GM19395 (cell line): ENCODE measurements at regions not wholly inside any gene's neighbourhood (a gene's known extent, or its start where the extent isn't known, plus 50 kb on each side); places are given as distances from the start of the nearest gene placed in this dataset.
A peak's percentile ranks its signal among the peaks of the same experiment; 100 is the strongest.
"Not testable (repeated sequence)": the region's sequence is repeated elsewhere in the genome, so short reads cannot be mapped to it uniquely, and the experiment has no call there.

Experiments
- ATAC-seq: cut with Tn5 transposase; IDR thresholded peaks from one replicate; pipeline ENCODE4 v1.9.1; 2021; ENCODE audit warnings: mild to moderate bottlenecking, moderate library complexity; ENCODE audit not compliant: unreplicated experiment

DNA sequence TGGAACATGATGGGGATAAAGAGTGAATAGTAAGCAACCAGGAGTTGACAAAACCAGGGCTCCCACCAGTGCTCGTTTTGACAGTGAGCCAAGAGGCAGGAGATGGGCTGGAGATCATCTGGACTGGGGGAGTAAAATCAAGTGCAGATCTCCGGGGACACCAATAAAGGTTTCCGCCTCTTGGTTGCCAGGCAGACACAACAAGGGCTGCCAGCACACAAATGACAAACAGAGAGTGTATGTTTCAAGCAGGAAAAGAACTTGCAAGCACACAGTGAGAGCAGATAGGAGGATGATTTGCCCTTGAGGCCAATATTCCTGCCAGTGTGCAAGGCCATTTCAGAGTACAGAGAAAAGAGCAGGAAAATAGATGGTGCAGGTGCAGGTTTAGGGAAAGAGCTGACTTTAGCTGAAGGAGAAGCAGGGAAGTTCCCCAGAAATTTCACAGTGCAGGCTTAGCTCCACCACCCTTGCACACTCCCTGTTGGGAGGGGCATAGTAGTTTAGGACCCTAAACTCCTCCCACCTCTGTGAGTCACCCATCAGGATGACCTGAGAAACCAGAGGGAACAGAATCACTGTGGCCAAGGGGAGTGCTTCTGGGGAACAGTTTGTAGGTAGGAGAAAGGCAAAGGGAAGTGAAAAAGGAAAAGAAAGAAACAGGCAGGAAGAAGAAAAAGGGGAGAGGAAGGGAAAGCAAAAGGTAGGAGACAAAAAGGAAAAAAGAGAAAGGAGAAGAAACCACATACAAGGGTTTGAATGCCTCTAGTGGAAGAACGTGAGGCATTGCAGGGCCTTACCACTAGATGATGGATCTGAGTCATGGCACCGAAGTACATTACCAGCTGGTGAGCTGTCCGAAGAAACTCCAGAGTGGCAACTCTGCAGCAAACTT, 404.4 kb downstream of the SLC6A15 start:
- peak; percentile 56 for ATAC-seq

DNA sequence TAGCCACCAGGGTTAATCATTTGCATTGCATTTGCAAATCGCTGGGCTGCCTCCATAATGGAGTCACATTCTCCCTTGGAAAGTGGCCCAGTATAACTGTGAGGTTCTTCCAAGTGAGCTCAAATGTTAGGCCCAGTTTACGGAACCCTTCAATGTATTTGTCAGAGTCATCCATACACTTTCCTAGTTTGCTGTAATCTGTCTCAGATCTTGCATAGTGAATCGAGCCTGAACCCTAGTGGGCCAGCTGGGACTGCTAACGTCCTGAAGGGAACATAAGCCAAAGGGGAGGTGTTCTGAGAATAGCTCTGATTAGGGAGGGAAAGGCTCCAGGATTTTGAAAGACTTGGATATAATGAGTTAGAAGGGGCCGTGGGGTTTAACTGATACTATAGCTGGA, 406.3 kb downstream of the SLC6A15 start:
- ATAC-seq = no peak

DNA sequence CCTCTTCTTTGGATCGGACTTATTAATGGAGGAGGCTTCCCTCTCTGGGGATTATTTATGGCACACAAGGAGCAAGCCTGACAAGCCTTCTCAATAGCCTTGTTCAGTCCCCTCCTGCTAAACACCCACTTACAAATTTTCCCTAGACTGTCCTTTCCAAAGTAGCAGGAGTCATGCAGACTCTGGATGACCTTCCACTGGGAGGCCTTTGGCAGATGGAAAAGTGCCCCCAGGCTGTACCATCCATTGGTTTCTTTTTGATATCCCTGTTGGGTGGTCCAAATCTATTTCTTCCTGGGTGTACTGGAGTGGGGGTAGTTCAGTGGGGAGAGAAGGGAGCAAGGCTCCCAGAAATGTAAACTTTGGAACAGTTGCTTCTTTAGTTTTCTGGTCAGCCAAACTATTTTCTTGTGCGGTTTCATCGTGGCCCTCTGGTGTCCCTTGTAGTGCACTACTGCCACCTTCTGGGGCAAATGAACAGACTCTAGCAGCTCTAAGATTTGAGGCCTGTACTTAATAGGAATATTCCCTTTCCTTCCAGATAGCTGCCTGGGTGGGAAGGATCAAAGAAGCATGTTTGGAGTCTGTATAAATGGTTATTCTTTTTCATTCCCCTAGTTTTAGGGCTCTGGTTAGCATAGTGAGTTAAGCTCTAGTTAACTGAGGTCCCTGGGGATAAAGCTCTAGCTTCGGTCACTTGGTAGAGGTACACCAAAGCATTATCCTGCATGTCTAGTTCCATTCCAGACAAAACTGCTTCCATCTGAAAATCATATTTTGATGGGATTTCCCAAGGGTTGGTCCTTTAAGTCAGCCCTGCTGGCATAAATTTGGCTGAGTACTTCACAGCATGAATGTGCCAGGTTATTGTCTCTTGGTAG, 409.5 kb downstream of the SLC6A15 start:
- ATAC-seq = peak; percentile 79

DNA sequence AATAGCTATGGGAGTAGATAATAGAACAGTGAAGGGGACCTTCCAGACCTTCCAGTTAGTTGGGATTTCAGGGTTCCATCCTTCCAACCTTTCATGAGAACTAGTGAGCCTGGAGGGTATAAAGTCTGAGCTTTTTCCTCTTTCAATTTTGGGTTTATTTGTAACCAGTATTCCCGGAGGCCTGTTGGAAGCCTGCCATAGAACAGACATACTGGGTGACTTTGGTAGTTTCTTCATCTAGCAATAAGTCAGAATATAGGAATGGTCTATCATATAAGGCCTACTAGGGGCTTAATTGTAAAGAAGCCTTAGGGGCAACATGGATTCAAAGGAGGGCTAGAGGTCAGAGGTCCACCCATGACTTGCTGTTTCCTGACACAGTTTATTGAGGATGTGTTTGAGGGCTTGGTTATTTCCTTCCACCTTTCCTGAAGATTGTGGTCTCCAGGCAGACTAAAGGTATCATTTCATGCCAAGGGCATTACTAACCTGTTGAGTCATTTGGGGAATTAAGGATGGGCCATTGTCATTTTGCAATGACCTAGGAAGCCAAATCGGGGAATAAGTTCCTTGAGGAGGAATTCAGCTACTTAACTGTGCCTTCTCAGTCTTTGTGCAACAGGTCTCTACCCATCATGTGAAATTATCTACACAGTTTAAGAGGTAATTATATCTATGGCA, 410.3 kb downstream of the SLC6A15 start:
- no peak for ATAC-seq

DNA sequence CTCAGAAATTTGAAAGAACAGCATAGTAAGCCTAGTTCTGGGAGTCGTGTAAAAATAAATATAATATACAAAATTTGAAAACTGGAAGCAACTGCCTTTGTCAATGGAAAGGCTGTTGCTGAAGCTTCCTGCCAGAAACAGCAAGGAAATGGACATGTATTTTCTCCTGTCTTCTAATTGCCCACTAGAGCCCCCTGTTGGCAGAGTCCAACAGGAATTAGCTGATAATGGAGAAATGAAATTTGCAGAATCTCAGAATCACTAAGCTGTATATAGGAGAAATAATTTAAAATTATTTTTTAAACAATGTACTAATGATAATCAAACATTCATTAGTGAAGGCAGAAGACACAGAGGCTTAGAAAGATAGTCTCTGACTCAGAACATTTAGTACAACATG, 414.8 kb downstream of the SLC6A15 start:
- ATAC-seq = no peak

DNA sequence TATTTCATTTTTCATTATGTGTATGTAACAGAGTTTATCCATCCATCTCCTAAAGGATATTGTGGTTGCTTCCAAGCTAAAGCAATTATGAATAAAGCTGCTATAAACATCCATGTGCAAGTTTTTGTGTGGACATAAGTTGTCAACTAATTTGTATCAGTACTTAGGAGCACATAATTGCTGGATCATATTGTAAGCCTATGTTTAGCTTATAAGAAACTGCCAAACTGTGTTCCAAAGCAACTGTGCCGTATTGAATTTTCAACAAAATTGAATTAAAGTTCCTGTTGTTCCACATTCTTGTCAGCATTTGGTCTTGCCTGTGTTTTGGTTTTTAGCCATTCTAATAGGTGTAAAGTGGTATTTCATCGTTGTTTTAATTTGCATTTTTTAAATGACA, 416.9 kb downstream of the SLC6A15 start:
- ATAC-seq = no peak

DNA sequence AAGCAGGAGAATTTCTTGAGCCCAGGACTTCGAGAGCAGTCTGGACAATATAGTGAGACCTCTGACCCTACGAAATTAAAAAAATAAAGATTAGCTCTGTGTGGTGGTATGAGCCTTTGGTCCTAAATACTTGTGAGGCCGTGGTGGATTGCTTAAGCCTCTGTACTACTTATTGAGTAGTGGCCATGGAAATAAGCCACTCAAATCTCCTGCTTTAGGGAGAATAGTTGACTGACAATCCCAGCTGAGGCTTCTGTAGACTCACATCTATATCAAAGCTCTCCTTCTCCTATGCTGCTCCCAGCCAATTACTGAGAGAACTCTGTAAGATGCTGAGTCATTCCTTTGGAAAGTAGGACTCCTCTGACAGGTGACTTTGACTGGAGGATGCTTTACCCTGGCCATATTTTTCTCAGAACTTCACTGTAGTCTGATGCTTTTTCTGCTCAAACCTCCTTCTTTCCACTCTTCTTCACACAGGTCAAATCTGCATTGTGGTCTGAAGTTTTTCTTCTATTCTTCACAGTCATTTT, 420.2 kb downstream of the SLC6A15 start:
- ATAC-seq = no peak

DNA sequence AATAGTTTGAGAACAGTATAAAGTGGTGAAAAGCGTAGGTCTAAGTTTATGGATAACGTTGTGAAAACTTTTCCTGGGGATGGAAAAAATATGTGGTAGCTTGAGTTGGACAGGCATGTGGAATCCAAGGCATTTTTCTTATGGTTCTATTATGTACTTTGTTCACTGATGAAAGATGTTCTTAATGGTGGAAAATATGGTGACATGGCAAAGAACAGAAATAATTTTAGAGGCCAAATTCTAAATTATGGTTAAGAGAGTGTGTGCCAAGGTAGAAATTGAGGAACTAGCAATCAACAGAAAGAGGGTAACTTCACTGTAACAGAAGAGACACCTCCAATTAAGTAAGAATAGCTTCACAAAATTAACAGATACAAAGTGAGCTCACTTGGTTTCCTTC, 427.8 kb downstream of the SLC6A15 start:
- ATAC-seq = no peak

DNA sequence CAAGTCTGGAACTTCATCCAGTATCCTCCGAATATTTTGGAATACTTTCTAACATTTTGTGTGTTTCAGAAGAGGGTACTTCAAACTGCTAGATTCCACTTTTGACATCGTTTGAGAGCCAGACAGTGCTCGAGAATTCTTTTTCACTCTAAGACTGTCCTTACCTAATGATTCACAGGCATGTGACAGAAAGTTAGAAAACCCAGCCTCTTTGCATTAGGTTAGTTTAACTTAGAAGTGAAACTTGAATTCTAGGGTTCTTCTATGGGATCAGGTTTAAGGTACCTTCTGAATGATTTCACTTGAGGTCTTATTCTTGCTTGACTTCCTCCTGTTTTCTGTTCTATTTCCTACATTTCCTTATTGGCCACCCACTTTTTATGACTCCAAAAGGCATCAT, 431.8 kb downstream of the SLC6A15 start:
- no peak for ATAC-seq

DNA sequence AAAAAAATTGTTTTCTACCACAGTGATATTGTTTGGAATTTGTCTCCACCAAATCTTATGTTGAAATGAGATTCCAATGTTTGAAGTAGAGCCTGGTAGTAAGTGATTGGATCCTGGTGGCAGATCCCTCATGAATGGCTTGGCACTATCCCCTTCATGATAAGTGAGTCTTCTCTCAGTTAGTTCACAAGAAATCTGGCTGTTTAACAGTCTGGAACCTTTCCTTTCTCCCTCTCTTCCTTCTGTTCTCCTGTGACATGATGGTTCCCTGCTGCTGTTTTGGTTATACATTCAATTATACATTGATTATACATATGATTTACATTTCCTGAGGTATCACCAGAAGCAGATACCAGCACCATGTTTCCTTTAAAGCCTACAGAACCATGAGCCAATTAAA, 442.2 kb downstream of the SLC6A15 start:
- no peak for ATAC-seq

DNA sequence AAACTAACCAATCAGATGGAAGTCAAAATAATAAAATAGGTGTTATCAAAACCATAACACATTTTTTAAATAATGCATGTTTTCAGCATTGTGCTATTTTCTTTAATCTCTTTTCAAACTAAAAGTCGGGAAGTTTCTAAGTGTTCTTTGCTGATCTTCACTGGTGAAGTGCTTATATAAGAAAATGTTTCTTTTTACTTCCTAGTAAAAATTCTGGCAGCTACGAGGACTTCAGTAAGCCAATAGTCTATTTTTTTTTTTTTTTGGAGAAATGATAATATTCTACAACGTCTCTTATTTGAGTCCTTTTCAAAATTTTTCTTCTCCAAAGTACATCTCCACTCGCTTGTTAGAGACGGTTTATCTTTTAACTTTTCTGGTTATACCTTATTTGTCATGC, 448.0 kb downstream of the SLC6A15 start:
- ATAC-seq = no peak

DNA sequence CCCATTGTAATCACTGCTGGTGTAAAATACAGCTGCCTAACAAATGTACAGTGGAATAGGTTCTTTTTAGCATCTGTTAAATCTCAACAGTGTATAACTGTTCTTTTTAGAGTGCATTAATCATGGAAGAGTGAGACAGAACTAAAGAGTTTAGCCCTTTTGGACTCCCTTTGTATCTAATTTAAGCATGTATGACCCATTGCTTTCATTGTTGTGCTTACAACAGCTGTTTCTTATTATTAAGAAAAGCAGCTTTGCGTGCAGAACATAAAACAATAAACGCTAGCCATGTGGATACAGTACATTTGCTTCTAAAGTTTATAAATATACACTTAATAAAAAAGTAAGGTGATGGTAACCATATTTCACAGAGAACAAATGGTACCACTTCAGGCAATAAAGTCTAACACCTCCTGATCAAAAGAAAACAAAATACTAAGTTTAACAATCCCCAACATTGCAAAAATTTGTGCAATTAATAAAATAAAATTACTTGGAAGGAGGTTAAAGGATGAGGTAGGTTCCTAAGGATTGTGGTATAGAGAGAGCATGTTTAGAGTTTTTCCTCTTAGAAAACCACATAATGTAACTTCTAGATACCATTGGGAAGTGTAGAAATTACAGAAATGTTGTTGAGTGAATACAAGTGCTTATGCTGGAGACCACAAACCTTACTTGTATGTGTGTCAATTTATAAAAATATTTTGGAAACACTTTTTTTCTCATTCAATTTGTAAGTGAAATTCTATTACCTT, 448.7 kb downstream of the SLC6A15 start:
- ATAC-seq = no peak

DNA sequence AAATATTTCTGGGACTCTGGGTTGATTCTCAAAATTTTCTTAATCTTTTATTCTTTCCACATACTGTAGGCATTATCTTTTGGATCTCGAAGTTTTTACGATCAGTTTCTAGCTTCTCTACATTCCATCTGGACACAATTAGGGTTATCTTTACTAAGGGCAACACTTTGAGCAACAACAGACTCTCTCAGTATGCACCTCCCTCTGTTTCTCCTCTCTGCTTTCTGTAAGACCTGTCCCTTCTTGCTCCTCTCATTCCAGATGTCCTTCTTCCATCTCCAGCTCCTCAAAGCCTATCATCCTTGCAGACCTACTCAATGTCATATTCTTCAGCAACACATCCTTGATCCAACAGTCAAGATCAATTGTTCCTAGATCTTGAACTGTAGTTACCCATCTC, 457.0 kb downstream of the SLC6A15 start:
- no peak for ATAC-seq

DNA sequence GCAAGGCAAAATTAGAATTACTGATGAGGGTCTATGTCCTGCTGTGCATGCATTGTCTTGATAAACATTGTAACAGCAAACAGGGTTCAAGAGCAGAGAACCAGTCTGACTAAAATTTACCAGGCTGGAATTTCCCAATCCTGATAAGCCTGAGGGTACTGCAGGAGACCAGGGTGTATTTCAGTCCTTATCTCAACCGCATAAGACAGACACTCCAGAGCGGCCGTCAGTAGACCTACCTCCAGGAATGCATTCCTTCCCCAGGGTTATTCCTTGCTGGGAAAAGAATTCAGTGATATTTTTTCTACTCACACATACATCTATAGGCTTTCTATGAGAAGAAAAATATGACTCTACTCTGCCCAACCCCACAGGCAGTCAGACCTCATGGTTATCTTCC, 466.1 kb downstream of the SLC6A15 start:
- not testable (repeated sequence) for ATAC-seq

DNA sequence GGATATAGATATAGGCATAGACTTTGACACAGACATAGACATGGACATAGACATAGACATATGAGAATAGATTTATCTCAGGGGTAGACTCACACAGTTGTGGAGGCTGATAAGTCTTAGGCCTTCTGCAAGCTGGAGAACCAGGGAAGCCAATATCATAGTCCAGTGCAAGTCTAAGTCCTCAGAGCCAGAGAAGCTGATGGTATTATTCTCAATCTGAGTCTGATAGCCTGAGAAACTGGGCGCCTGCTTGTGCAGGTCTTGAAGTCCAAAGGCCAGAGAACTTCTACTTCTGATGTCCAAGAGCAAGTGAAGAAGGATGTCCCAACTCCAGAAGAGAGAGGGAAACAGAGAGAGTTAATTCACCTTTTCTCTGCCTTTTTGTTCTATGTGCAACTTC, 476.5 kb downstream of the SLC6A15 start:
- ATAC-seq = no peak

DNA sequence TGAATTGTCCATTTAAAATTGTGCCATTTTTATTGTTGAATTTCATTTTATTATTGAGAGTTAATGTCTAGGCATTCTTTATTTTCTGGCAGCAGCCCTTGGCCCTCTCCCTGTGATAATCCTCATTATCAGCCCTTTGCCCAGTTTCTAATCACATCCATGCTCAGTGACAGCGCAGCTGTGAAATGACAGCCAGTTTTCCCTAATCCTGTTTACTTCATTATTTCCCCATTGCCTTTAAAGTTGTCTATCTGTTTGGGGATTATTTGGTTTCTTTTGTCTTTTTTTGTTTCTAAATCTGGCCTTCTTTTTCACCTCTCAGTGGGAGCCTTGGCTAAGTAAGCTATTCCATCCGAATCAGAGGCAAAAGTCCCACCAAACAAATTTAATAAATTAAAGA, 476.9 kb downstream of the SLC6A15 start:
- ATAC-seq = no peak

DNA sequence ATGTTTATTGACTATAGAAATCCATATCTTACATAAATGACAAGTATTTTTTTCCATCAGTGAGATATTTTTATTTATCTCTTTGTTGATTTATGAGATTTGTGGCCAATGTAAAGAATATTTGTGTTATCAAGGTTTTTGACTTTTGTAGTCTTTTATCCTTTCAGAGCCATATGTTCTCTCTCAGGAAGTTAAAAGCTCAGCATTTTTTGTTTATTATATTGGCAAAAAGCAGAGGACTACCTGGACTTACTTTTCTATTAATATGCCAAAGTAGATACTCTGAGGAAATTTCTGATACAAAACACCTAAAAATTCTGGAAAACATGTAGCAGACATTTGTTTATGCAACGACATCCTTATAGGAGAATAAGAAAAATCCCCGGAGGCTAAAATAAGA, 490.3 kb downstream of the SLC6A15 start:
- no peak for ATAC-seq

DNA sequence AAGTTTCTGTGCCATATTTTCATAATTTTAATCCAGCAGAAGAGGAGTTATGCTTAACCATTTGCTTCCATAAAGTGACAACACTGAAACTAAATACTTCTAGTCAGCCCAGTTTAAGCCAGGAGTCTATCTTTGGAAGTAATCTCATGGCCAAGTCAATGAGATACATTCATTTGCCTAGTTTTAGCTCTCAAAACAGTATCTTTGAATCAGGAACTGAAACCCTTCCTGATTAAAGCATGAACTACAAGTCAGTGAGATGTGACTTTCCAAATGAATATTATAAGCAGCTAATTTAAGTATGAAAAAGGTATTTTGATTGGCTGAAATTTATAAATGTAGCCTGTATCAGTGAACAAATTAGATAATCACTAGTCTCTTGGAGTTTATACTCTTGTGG, 491.5 kb downstream of the SLC6A15 start:
- ATAC-seq = no peak

DNA sequence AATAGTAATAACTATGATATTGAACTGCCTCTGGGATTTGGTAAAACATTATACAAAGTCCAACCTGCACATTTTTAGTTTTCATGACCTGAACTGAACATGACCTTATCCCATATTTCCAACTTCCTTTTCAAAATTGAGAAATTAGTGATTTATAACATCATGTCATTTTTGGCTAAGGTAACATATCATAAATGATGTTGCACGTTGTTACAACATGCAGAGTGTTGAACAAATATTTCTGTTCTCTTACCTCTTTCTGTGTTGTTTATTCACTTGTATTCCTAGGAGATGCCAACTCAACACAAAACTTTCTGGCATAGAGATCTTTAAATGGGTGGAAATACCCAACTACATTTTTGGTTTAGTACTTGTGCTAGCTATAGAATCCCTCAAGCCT, 496.0 kb downstream of the SLC6A15 start:
- ATAC-seq = no peak

DNA sequence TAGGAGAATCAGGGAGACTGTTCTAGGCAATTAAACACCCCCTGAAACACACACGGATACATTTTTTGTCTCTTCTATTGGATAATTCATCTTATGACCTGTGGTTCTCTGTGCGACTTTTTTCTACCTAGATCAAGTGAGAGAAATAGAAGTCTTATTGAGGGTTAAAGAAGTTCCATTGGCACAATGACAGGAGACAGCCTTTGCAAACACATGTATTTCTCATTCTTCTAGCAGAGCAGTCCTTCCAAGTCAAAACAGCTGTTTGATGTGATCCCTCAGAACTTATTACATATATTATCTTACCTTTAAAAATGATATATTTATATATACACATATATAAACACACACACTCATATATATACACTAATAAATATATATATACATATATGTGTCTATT, 496.7 kb downstream of the SLC6A15 start:
- ATAC-seq = no peak
